LHCN-M2 (cell line): ENCODE measurements at regions not wholly inside any gene's neighbourhood (a gene's known extent, or its start where the extent isn't known, plus 50 kb on each side); places are given as distances from the start of the nearest gene placed in this dataset.
A peak's percentile ranks its signal among the peaks of the same experiment; 100 is the strongest.
"Not testable (repeated sequence)": the region's sequence is repeated elsewhere in the genome, so short reads cannot be mapped to it uniquely, and the experiment has no call there.

Experiments
- DNase-seq: peaks from one replicate; pipeline ENCODE4 v3.0.0-alpha.2; 2012; ENCODE audit warnings: low read depth

DNA sequence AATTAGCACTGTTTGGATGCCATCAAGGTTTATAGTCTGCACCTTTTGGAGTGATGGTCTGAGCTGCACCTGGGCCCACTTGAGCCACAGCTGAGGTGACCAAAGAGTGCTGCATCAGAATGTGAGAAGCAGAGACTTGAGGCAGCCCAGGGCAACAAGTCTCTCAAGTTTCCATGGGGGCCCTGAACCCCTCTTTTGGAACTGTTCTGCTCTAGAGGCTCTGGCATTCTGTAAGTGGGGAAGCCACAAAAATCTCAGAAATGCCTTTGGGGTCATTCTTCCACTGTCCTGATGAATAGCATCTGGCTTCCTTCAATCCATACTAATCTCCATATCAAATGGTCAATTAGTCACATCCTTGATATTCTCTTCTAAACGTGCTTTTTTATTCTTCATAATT is 298.4 kb upstream of the MAOA start:
- no peak for DNase-seq

- peak; percentile 0 for DNase-seq
These were observed 283.1 kb upstream of the MAOA start for GRCh38 chrX:43373032-43373431.

GRCh38 chrX:43375136-43375535 is 281.0 kb upstream of the MAOA start:
- no peak for DNase-seq

- no peak for DNase-seq
These were observed 275.4 kb upstream of the MAOA start for GRCh38 chrX:43380704-43381103.

DNA sequence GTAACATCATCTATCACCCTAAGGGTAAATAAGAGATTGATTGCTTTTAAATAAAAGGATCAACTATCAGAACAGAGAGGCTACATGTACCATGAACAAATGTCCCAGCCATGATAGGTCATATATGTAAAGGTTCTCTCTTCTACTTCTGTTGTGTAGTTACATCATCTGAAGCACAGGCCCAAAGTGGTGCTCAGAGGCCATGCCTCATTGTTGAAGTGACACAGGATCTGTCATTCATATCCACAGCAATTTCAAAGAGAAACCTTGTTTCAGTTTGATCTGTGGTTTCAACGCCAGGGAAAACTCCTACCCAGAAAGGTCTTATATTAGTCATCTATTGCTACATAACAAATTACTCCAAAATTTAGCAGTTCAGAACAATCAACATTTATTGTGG is 269.2 kb upstream of the MAOA start:
- DNase-seq: no peak

DNA sequence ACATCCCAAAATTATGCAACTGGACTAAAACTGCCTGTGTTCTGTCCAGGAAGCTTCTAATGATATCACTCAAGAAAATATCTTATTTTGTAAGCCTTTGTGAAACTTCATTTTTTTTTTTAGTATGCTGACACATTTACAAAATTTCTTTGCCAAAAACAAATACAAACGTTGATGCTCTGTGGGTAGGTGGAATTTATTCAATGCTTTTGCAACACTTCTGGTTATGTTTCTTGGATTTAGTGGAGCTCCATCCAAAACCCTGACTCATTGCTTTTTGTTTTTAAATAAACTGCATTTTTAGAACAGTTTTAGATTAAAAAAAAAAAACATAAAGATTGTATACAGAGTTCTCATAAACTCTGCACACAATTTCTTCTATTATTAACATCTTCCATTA is 250.9 kb upstream of the MAOA start:
- DNase-seq: no peak

- no peak for DNase-seq
These were observed 232.2 kb upstream of the MAOA start for GRCh38 chrX:43423876-43424275.

DNA sequence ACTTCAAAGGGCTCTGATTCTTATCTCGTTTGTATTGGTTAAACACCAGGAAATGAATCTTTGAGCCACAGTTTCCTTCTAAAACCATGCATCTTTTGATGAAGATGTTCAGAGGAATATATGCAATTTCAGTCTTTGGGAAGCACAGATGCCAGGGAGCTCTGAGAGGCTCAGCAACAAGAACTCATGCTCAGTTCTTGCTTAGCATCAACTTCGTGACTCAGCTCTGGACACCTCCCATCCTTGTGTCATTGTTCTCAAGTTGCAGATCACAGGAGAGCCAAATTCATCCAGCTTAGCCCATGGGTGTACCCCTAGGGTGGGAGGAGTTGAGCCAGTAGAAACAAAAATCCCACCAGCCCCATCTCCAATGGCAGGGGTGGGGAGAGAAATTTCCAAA is 219.6 kb upstream of the MAOA start:
- DNase-seq: no peak

- no peak for DNase-seq
These were observed 209.3 kb upstream of the MAOA start for GRCh38 chrX:43446752-43447151.

- DNase-seq: no peak
These were observed 207.4 kb upstream of the MAOA start for GRCh38 chrX:43448688-43449087.

DNA sequence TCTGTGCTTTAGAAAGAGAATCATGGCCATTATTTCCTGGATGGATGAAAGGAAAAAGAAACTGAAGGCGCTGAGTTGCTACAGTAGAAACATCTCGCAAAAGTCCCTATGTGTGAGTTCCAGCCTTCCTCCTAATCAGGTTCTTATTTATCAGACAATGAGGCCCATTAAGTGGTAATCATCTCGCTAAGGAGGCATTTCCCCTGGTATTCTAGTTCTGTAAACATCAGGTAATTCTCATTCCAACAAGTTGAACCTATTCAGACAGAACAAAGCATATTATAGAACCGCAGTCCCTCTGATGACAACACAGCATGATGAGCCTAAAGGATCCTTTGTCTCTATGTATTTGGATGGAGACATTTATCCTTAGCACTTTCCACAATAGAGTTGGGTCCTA is 205.7 kb upstream of the MAOA start:
- DNase-seq: no peak

GRCh38 chrX:43451976-43452686 is 204.0 kb upstream of the MAOA start:
- not testable (repeated sequence) for DNase-seq

GRCh38 chrX:43456063-43456462 is 200.0 kb upstream of the MAOA start:
- DNase-seq: no peak

GRCh38 chrX:43456906-43457305 is 199.2 kb upstream of the MAOA start:
- DNase-seq: no peak

GRCh38 chrX:43467608-43468234 is 188.4 kb upstream of the MAOA start:
- no peak for DNase-seq

- no peak for DNase-seq
These were observed 186.6 kb upstream of the MAOA start for GRCh38 chrX:43469391-43470054.

DNA sequence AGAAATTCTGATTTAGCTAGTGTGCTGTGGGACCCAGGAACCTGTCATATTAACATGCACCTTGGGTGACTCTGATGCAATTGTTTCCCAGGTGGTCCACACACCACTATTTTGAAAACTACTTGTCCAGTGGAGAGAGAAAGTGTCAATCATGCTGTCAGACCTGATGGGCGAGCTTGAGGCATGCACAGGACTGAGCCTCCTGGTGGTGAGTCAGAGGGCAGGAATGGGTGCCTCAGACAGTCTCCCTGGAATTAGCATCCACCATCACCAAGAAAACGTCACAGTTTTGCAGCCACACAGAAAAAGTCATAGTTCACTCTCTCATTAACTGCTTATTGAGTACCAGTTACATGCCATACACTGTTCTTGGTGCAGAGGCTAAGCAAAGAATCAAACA is 181.8 kb upstream of the MAOA start:
- DNase-seq: no peak

GRCh38 chrX:43479070-43479469 is 177.0 kb upstream of the MAOA start:
- DNase-seq: no peak

DNA sequence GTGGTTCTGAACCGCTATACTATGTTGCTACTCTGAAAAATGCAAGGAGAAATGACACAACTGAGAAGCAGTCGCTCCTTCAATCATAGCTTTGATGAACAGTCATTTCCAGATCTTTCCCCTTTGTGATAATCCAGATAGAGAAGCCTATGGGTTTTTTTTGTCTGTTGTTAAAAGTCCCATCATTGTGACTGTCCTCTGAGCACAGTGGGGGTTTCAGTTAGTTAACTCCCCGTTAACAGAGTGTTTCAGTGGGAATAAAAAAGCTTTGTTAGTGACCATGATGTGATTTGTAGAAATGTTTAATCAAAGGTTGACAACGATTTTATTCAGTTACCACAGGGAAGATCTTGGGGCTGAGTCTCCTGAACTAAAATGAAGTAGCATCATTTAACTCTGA is 176.2 kb upstream of the MAOA start:
- no peak for DNase-seq

DNA sequence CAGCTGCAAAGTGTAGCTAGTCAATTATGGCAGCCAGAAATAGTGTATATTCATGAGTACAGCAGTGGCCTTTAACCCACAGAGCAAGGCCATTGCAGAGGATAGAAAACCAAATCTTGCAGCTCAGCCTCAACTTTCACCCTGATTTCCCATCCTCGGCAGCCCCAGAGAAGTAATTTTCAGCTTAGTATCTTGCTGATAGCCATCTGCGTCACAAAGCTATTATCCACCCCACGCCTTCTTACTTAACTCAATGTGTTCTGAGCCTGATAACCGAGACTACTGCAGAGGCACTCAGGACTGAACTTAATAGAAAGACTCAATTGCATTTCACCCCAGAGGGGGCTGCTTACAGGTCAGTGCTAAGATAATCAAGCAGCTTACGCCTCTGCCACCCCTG is 174.5 kb upstream of the MAOA start:
- DNase-seq: no peak

DNA sequence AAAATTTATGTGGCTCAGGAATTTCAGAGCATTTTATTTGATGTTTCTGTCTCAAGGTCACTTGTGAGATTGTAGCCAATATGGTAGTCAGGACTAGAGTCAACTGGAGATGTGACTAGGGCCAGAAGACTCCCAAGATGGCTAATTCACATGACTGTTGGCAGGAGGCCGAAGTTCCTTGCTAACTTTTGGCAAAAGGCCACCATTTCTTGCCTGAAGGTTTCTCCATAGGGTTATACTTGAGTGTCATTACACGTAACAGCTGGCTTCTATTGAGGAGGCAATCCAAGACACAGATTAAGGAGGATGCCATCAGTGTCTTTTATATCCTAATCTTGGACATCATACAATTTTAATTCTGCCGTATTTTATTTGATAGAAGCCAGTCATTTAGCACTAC is 162.3 kb upstream of the MAOA start:
- DNase-seq: no peak

DNA sequence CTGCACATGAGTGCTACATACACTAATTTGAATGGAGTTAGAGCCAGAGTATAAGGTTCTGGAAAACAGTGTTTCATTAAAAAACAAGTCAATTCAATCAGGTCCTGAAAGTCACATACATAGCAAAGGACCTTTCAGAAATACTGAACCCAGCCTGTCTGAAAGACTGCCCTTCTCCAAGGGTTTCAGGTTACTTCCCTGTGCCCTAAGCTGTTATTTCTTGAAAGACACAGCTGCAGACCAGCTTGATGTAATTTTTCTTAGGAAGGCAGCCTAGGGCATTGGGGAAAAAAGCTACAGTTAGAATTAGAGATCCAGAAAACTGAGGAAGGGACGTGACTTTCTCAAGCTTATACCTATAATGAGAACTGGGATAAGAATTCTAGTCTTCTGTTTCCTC is 155.9 kb upstream of the MAOA start:
- DNase-seq: no peak

DNA sequence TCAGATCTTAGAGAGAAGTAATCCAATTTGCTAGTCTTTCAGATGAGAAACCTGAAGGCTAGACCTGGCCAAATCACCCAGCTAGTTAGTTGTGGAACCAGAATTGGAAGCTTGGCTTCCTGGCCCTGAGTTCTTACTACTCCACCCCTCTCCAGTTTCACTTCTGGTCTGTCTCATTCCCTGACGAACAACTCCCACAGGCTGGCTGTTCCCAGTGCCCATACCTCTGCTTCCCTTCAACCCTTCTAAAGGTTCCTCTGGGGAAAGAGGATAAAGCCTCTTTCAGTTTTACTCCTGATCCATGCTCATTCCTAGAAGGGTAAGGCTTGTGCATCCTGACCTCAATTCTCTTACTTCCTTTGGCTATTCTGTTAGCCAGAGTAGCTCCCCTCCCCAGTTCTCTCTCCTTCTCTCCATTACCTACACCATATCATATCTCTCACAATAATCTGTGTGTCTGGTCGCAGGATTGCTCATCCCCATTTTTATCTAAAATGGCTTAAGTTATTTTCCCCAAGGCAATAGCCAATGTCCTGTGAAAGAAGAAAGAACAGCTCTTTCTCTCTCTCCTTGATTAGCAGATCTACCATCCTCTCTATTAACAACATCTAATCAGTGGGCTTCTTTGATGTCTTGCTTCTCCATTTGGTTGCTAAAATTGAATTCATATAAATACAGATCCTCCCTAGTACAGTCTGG is 155.0 kb upstream of the MAOA start:
- no peak for DNase-seq
